NCI-H1930 (cell line): ENCODE measurements at regions not wholly inside any gene's neighbourhood (a gene's known extent, or its start where the extent isn't known, plus 50 kb on each side); places are given as distances from the start of the nearest gene placed in this dataset.

ENCODE experiments used
- DNase-seq, 2 experiments: peaks; one replicate each; lab custom pipeline; 2025; lab: John Stamatoyannopoulos, UW

- DNase-seq, result no peak
Observed at GRCh38 chr3:42345811-42346210, 64.6 kb downstream of the LYZL4 start.

- no peak for DNase-seq
Observed at GRCh38 chr3:42340466-42340865, 69.9 kb downstream of the LYZL4 start.

GRCh38 chr3:42339321-42339720, 71.1 kb downstream of the LYZL4 start:
- DNase-seq, result peak in 1 of 2 experiments; percentile 17

GRCh38 chr3:42336103-42336502, 70.1 kb upstream of the CCK start:
- DNase-seq, result no peak

- DNase-seq, result no peak
Observed at GRCh38 chr3:42317137-42317536, 51.2 kb upstream of the CCK start.
